SK-N-SH (cell line): ENCODE measurements at regions not wholly inside any gene's neighbourhood (a gene's known extent, or its start where the extent isn't known, plus 50 kb on each side); places are given as distances from the start of the nearest gene placed in this dataset.
A peak's percentile ranks its signal among the peaks of the same experiment; 100 is the strongest.

Experiments used
- CTCF ChIA-PET: fragments of 300-600, 350-600 bp; formaldehyde crosslinking; extraction: SDS; loops from one replicate; lab custom pipeline; 2021; lab: Yijun Ruan, JAX
- POLR2A ChIA-PET: fragments of 350-600 bp; sonication (Branson Sonifier 250); formaldehyde crosslinking; extraction: SDS; loops from one replicate; lab custom pipeline; 2020; ENCODE audit warnings: antibody characterized with exemption, inconsistent platforms; lab: Yijun Ruan, JAX
- DNase-seq: peaks from one replicate; pipeline ENCODE4 v3.0.0; 2012
- H2AFZ ChIP-seq: fragments of 200-600 bp; sonication (generic); 2 replicates; pipeline ENCODE4 v1.8.1; 2016; ENCODE audit warnings: antibody characterized with exemption, mild to moderate bottlenecking, low read depth
- H3F3A ChIP-seq: fragments of 200-600 bp; sonication (generic); replicated peaks from 2 replicates; pipeline ENCODE3; 2016; ENCODE audit warnings: antibody characterized with exemption, mild to moderate bottlenecking; ENCODE audit not compliant: insufficient read depth
- H3K27ac ChIP-seq, 2 experiments: fragments of 200-500 bp in 1 of 2; fragments of 200-600 bp in 1 of 2; sonication (Bioruptor generic) in 1 of 2; sonication (generic), shearing (Covaris generic) in 1 of 2; 2 replicates each; pipeline versions ENCODE4 v1.5.1 to v1.6.1; 2014 to 2016; ENCODE audit warnings: low read depth in 2 of 2, inconsistent platforms in 1 of 2, low read length in 1 of 2, mild to moderate bottlenecking in 1 of 2, mixed read lengths in 1 of 2
- H3K27me3 ChIP-seq: fragments of 200-600 bp; sonication (generic), shearing (Covaris generic); 2 replicates; pipeline ENCODE4 v1.6.1; 2016; ENCODE audit warnings: mixed run types; ENCODE audit not compliant: insufficient read depth
- H3K36me3 ChIP-seq, 2 experiments: fragments of 200-500 bp in 1 of 2; fragments of 200-600 bp in 1 of 2; sonication (Bioruptor generic) in 1 of 2; sonication (generic) in 1 of 2; replicated peaks in 1 of 2; 2 replicates each; pipeline versions ENCODE3 to v1.5.1; 2014 to 2016; ENCODE audit warnings: low read length in 1 of 2, mild to moderate bottlenecking in 1 of 2; ENCODE audit not compliant: insufficient read depth in 2 of 2, control insufficient read depth in 1 of 2
- H3K4me1 ChIP-seq, 2 experiments: fragments of 200-500 bp in 1 of 2; fragments of 200-600 bp in 1 of 2; sonication (Bioruptor generic) in 1 of 2; sonication (generic), shearing (Covaris generic) in 1 of 2; 2 replicates each; pipeline versions ENCODE4 v1.5.1 to v1.6.1; 2014 to 2016; ENCODE audit warnings: low read depth in 1 of 2, low read length in 1 of 2, mixed run types in 1 of 2; ENCODE audit not compliant: insufficient read depth in 2 of 2, control insufficient read depth in 1 of 2
- H3K4me2 ChIP-seq: fragments of 200-600 bp; sonication (generic), shearing (Covaris generic); 2 replicates; pipeline ENCODE4 v1.6.1; 2017; ENCODE audit warnings: mixed run types
- H3K4me3 ChIP-seq, 2 experiments: fragments of 200-500 bp in 1 of 2; fragments of 200-600 bp in 1 of 2; sonication (Bioruptor generic) in 1 of 2; sonication (generic), shearing (Covaris generic) in 1 of 2; 2 replicates each; pipeline versions ENCODE4 v1.5.1 to v1.8.1; 2014 to 2016; ENCODE audit warnings: low read depth in 2 of 2, inconsistent platforms in 1 of 2, low read length in 1 of 2, mild to moderate bottlenecking in 1 of 2, mixed read lengths in 1 of 2, moderate library complexity in 1 of 2
- H3K79me2 ChIP-seq: fragments of 200-600 bp; sonication (generic); 2 replicates; pipeline ENCODE4 v1.8.1; 2017; ENCODE audit warnings: mild to moderate bottlenecking; ENCODE audit not compliant: insufficient read depth
- H3K9ac ChIP-seq: fragments of 200-600 bp; sonication (generic); 2 replicates; pipeline ENCODE4 v1.6.1; 2017; ENCODE audit warnings: mixed run types
- H3K9me2 ChIP-seq: fragments of 200-600 bp; sonication (generic); 2 replicates; pipeline ENCODE4 v1.6.1; 2017; ENCODE audit warnings: mixed run types
- H3K9me3 ChIP-seq: fragments of 200-600 bp; sonication (generic); 2 replicates; pipeline ENCODE4 v1.6.1; 2017; ENCODE audit warnings: mixed run types, mild to moderate bottlenecking, moderate library complexity
- H4K20me1 ChIP-seq: fragments of 200-600 bp; sonication (generic); 2 replicates; pipeline ENCODE4 v1.6.1; 2017; ENCODE audit warnings: mild to moderate bottlenecking, mixed run types; ENCODE audit not compliant: insufficient read depth
- CHD2 ChIP-seq: fragments of 150-350 bp; IDR thresholded peaks from 2 replicates; pipeline ENCODE4 v1.6.1; 2018; ENCODE audit warnings: low read length; ENCODE audit not compliant: partially characterized antibody
- ELF1 ChIP-seq: IDR thresholded peaks from 2 replicates; pipeline ENCODE4 v1.4.0; 2012
- EP300 ChIP-seq, 2 experiments: IDR thresholded peaks; 2 replicates each; pipeline versions ENCODE4 v1.4.0 to v1.6.1; 2012; ENCODE audit warnings: borderline replicate concordance in 1 of 2, low read depth in 1 of 2, low read length in 1 of 2
- FOSL2 ChIP-seq: IDR thresholded peaks from 2 replicates; pipeline ENCODE4 v1.4.0; 2012; ENCODE audit warnings: low read depth, mild to moderate bottlenecking, moderate library complexity, borderline replicate concordance
- FOXJ3 ChIP-seq: sonication (generic); formaldehyde crosslinking; IDR thresholded peaks from 2 replicates; pipeline ENCODE4 v1.5.1; 2020; ENCODE audit warnings: mild to moderate bottlenecking, missing genetic modification reagents
- FOXM1 ChIP-seq: IDR thresholded peaks from 2 replicates; pipeline ENCODE4 v1.4.0; 2012; ENCODE audit warnings: low read depth, mild to moderate bottlenecking
- GATA2 ChIP-seq: sonication (generic); formaldehyde crosslinking; IDR thresholded peaks from 2 replicates; pipeline ENCODE4 v1.5.0; 2020; ENCODE audit warnings: mild to moderate bottlenecking, missing genetic modification reagents
- NRF1 ChIP-seq: IDR thresholded peaks from 2 replicates; pipeline ENCODE4 v1.6.1; 2012; ENCODE audit warnings: low read depth, mild to moderate bottlenecking, low read length
- POLR2AphosphoS5 ChIP-seq: IDR thresholded peaks from 2 replicates; pipeline ENCODE4 v1.6.1; 2012; ENCODE audit warnings: low read depth, low read length
- RCOR1 ChIP-seq: fragments of 150-350 bp; IDR thresholded peaks from 2 replicates; pipeline ENCODE4 v1.6.1; 2017; ENCODE audit warnings: antibody characterized with exemption, low read length
- RFX5 ChIP-seq: IDR thresholded peaks from 2 replicates; pipeline ENCODE4 v1.6.1; 2012; ENCODE audit warnings: mild to moderate bottlenecking, improper control_type of control experiment, low read length
- SIN3A ChIP-seq: IDR thresholded peaks from 2 replicates; pipeline ENCODE4 v1.6.1; 2012; ENCODE audit warnings: low read depth, mild to moderate bottlenecking, low read length, moderate library complexity, borderline replicate concordance
- TEAD4 ChIP-seq: IDR thresholded peaks from 2 replicates; pipeline ENCODE4 v1.4.0; 2012; ENCODE audit warnings: mild to moderate bottlenecking, borderline replicate concordance; ENCODE audit not compliant: insufficient read depth
- YY1 ChIP-seq: IDR thresholded peaks from 2 replicates; pipeline ENCODE4 v1.4.0; 2012; ENCODE audit warnings: low read depth, mild to moderate bottlenecking
- WGBS: methylation state at CpG from one replicate; pipeline ENCODE4 v1.1.6; 2017; ENCODE audit warnings: low lambda C conversion rate; 5-methylcytosine and 5-hydroxymethylcytosine counted together
- TF ChIP-seq, protein P1 (sequence below): IDR thresholded peaks from 2 replicates; pipeline ENCODE4; 2012
- TF ChIP-seq, protein P2 (sequence below): IDR thresholded peaks from 2 replicates; pipeline ENCODE4 v1.4.0; 2012; ENCODE audit warnings: low read depth
- TF ChIP-seq, protein P3 (sequence below): fragments of 200-600 bp; sonication (generic); IDR thresholded peaks from 2 replicates; pipeline ENCODE4 v1.6.1; 2017; ENCODE audit warnings: antibody characterized with exemption, mild to moderate bottlenecking, moderate library complexity

DNA sequence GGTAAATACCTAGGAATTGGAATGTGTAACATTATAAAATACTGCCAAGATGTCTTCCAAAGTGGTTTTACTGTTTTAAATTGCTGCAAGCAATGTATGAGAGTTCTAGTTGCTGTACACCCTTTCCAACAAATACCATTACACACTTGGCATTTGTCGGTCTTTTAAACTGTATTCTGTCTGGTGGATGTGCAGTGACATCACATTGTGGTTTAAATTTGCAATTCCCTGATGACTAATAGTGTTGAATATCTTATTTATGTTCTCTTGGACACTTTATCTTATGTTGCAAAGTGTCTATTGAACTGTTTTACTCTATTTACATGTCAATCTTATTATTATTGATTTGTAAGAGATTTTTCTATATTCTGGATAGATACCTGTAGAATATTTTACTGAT, 561.2 kb upstream of the B3GALT2 start:
- no peak for DNase-seq
- POLR2A ChIA-PET: no interaction called here
- Histone ChIP-seq H3K9me3 (no peaks in the 10 kb centered on the region), H3K4me2 (no peak overlapping the region), H3K9me2 (no peaks in the 10 kb centered on the region), H3K27ac (no peak overlapping the region), H3K36me3 (no peaks in the 10 kb centered on the region), H3K27me3 (no peaks in the 10 kb centered on the region), H3K4me1 (no peaks in the 10 kb centered on the region), H3K79me2 (no peaks in the 10 kb centered on the region), H3K4me3 (no peak overlapping the region), H3F3A (no peaks in the 10 kb centered on the region), H3K9ac (no peak overlapping the region), H2AFZ (no peak overlapping the region), H4K20me1 (no peaks in the 10 kb centered on the region)
- 33% methylated on average over 1 of the region's 1 CpG for WGBS
- TF ChIP-seq FOSL2: peak; percentile 20; the same call in 1 of the 2 replicates
- TF ChIP-seq EP300 (IDR thresholded peaks at IDR 0.05; ENCODE audit: borderline replicate concordance in 1 of 2, low read depth in 1 of 2, low read length in 1 of 2): 0 out of 4 replicates have a peak, but pooled peaks of 1 of the 2 experiments have one; percentile 11
- no peak for TF ChIP-seq RCOR1
- TF ChIP-seq, protein P1, sequence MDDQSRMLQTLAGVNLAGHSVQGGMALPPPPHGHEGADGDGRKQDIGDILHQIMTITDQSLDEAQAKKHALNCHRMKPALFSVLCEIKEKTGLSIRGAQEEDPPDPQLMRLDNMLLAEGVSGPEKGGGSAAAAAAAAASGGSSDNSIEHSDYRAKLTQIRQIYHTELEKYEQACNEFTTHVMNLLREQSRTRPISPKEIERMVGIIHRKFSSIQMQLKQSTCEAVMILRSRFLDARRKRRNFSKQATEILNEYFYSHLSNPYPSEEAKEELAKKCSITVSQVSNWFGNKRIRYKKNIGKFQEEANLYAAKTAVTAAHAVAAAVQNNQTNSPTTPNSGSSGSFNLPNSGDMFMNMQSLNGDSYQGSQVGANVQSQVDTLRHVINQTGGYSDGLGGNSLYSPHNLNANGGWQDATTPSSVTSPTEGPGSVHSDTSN: 0 out of 2 replicates have a peak, but pooled peaks have one; percentile 17
- CTCF ChIA-PET: no interaction called here

DNA sequence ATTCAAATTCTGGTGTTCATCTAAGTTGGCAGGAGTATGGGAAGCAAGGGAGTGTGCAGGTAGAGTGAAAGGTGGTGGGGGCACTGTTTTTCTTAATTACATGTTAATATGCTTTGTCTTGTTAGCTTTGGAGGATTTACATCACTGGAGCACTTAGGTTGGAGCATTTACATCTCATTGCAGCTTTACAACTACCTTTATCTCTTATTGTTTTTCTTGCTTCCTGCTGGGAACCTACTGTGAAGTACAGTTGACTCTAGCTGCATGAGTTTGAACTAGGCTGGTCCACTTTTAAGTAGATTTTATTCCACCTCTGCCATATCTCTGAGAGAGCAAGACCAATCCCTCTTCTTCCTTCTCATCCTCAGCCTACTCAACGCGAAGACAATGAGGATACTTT, 554.8 kb upstream of the B3GALT2 start:
- WGBS: 92% methylated on average over 2 of the region's 2 CpGs
- TF ChIP-seq RFX5 (no peak), FOXJ3 (CRISPR knock-in tag) (no peak), GATA2 (CRISPR knock-in tag) (no peak), TEAD4 (no peak), ELF1 (no peak), RCOR1 (no peak), POLR2AphosphoS5 (no peak), SIN3A (no peak), NRF1 (no peak), CHD2 (no peak), YY1 (no peak), EP300 (IDR thresholded peaks at IDR 0.05; ENCODE audit: borderline replicate concordance in 1 of 2, low read depth in 1 of 2, low read length in 1 of 2) (no peak), FOXM1 (no peak)
- TF ChIP-seq, protein P2, sequence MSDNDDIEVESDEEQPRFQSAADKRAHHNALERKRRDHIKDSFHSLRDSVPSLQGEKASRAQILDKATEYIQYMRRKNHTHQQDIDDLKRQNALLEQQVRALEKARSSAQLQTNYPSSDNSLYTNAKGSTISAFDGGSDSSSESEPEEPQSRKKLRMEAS: no peak
- TF ChIP-seq, protein P3, sequence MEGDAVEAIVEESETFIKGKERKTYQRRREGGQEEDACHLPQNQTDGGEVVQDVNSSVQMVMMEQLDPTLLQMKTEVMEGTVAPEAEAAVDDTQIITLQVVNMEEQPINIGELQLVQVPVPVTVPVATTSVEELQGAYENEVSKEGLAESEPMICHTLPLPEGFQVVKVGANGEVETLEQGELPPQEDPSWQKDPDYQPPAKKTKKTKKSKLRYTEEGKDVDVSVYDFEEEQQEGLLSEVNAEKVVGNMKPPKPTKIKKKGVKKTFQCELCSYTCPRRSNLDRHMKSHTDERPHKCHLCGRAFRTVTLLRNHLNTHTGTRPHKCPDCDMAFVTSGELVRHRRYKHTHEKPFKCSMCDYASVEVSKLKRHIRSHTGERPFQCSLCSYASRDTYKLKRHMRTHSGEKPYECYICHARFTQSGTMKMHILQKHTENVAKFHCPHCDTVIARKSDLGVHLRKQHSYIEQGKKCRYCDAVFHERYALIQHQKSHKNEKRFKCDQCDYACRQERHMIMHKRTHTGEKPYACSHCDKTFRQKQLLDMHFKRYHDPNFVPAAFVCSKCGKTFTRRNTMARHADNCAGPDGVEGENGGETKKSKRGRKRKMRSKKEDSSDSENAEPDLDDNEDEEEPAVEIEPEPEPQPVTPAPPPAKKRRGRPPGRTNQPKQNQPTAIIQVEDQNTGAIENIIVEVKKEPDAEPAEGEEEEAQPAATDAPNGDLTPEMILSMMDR: no peak
- TF ChIP-seq, protein P1: no peak

More for the DNA sequence above, 554.8 kb upstream of the B3GALT2 start:
- Histone ChIP-seq H3F3A (no peaks in the 10 kb centered on the region), H3K9ac (no peak overlapping the region), H3K9me2 (no peaks in the 10 kb centered on the region), H3K27me3 (no peaks in the 10 kb centered on the region), H3K79me2 (no peaks in the 10 kb centered on the region), H2AFZ (no peak overlapping the region), H3K36me3 (no peaks in the 10 kb centered on the region), H3K4me1 (no peaks in the 10 kb centered on the region), H4K20me1 (no peaks in the 10 kb centered on the region), H3K27ac (no peak overlapping the region), H3K4me3 (no peak overlapping the region), H3K9me3 (no peaks in the 10 kb centered on the region), H3K4me2 (no peak overlapping the region)
- no peak for DNase-seq
- POLR2A ChIA-PET: no interaction called here
- CTCF ChIA-PET: no interaction called here
